Loucy (cell line): ENCODE measurements at regions not wholly inside any gene's neighbourhood (a gene's known extent, or its start where the extent isn't known, plus 50 kb on each side); places are given as distances from the start of the nearest gene placed in this dataset.

Experiments
- EZH2phosphoT487 ChIP-seq: fragments of 200-600 bp; IDR thresholded peaks from 2 replicates; pipeline ENCODE4 v1.6.1; 2018; ENCODE audit warnings: antibody characterized with exemption, mild to moderate bottlenecking, moderate library complexity, borderline replicate concordance
- TF ChIP-seq, protein P1 (sequence below): fragments of 200-600 bp; sonication (generic); conservative IDR thresholded peaks from 2 replicates; pipeline ENCODE4 v1.5.1; 2014; ENCODE audit warnings: mild to moderate bottlenecking, antibody characterized with exemption, low read length

DNA sequence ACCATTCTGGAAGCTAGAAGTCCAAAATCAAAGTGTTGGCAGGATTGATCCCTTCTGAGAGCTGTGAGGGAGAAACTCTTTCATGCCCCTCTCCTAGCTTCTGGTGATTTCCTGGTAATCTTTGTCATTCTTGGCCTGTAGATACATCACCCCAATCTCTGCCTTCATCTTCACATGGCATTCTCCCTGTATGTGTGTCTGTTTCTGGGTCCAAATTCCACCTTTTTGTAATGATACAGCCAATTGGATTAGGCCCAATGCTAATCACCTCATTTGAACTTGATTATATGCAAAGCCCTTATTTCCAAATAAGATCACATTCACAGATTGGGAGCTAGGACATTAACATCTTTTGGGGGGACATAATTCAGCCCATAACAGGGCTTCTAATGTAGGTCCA is 76.9 kb upstream of the MBIP start:
- TF ChIP-seq, protein P1, sequence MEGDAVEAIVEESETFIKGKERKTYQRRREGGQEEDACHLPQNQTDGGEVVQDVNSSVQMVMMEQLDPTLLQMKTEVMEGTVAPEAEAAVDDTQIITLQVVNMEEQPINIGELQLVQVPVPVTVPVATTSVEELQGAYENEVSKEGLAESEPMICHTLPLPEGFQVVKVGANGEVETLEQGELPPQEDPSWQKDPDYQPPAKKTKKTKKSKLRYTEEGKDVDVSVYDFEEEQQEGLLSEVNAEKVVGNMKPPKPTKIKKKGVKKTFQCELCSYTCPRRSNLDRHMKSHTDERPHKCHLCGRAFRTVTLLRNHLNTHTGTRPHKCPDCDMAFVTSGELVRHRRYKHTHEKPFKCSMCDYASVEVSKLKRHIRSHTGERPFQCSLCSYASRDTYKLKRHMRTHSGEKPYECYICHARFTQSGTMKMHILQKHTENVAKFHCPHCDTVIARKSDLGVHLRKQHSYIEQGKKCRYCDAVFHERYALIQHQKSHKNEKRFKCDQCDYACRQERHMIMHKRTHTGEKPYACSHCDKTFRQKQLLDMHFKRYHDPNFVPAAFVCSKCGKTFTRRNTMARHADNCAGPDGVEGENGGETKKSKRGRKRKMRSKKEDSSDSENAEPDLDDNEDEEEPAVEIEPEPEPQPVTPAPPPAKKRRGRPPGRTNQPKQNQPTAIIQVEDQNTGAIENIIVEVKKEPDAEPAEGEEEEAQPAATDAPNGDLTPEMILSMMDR, result no peak
- TF ChIP-seq EZH2phosphoT487, result no peak
